OCI-LY7 (cell line): ENCODE measurements at regions not wholly inside any gene's neighbourhood (a gene's known extent, or its start where the extent isn't known, plus 50 kb on each side); places are given as distances from the start of the nearest gene placed in this dataset.

Source experiments
- BruUV-seq: library from RNA; stranded (reverse); fragments of 400-500 nt; replicated peaks from 2 replicates; lab custom pipeline; 2021; lab: Mats Ljungman, UMichigan
- CTCF ChIA-PET: fragments of 300-600 bp; sonication (Branson Sonifier 250); formaldehyde crosslinking; loops from one replicate; lab custom pipeline; 2022; ENCODE audit warnings: antibody characterized with exemption; ENCODE audit not compliant: unreplicated experiment; lab: Charles Lee
- POLR2A ChIA-PET: fragments of 300-600 bp; sonication (Branson Sonifier 250); formaldehyde crosslinking; loops from one replicate; lab custom pipeline; 2022; ENCODE audit warnings: antibody characterized with exemption; lab: Charles Lee
- DNase-seq: peaks from one replicate; pipeline ENCODE4 v3.0.0-alpha.2; 2015; ENCODE audit warnings: low spot score
- H2AFZ ChIP-seq: fragments of 200-600 bp; sonication (generic), shearing (Covaris generic); 2 replicates; pipeline ENCODE4 v1.6.1; 2014; ENCODE audit warnings: mild to moderate bottlenecking, antibody characterized with exemption, low read length, moderate library complexity
- H3K27ac ChIP-seq: fragments of 200-600 bp; sonication (generic); 2 replicates; pipeline ENCODE4 v1.5.1; 2014; ENCODE audit warnings: mixed run types, low read depth, mild to moderate bottlenecking, moderate library complexity, low read length, inconsistent platforms; ENCODE audit not compliant: poor library complexity, severe bottlenecking
- H3K36me3 ChIP-seq: fragments of 200-600 bp; sonication (generic); 2 replicates; pipeline ENCODE4 v1.6.1; 2014; ENCODE audit warnings: mild to moderate bottlenecking, antibody characterized with exemption, low read length, moderate library complexity, mixed read lengths; ENCODE audit not compliant: insufficient read depth
- H3K4me1 ChIP-seq: fragments of 200-600 bp; sonication (generic); 2 replicates; pipeline ENCODE4 v1.5.1; 2014; ENCODE audit warnings: mild to moderate bottlenecking, low read length; ENCODE audit not compliant: insufficient read depth, poor library complexity, severe bottlenecking
- H3K4me2 ChIP-seq: fragments of 200-600 bp; sonication (generic); 2 replicates; pipeline ENCODE4 v1.6.1; 2014; ENCODE audit warnings: mild to moderate bottlenecking, low read length
- H3K4me3 ChIP-seq: fragments of 200-600 bp; sonication (generic); 2 replicates; pipeline ENCODE4 v1.5.1; 2014; ENCODE audit warnings: mild to moderate bottlenecking, low read depth, low read length; ENCODE audit not compliant: poor library complexity, severe bottlenecking
- H3K79me2 ChIP-seq: fragments of 200-600 bp; sonication (generic); 2 replicates; pipeline ENCODE4 v1.6.1; 2016; ENCODE audit warnings: low read depth, mild to moderate bottlenecking, low read length, moderate library complexity, mixed read lengths; ENCODE audit not compliant: insufficient read depth
- H3K9me2 ChIP-seq: fragments of 200-600 bp; sonication (generic); 2 replicates; pipeline ENCODE4 v1.6.1; 2016; ENCODE audit warnings: mild to moderate bottlenecking, low read length, mixed read lengths; ENCODE audit not compliant: insufficient read depth
- H3K9me3 ChIP-seq: fragments of 200-600 bp; sonication (generic); 2 replicates; pipeline ENCODE4 v1.6.1; 2014; ENCODE audit warnings: mild to moderate bottlenecking, mixed run types, low read length, mixed read lengths
- H4K20me1 ChIP-seq: fragments of 200-600 bp; sonication (generic); 2 replicates; pipeline ENCODE4 v1.6.1; 2014; ENCODE audit warnings: mild to moderate bottlenecking, antibody characterized with exemption, low read length, moderate library complexity, mixed read lengths; ENCODE audit not compliant: insufficient read depth
- EZH2phosphoT487 ChIP-seq: fragments of 200-600 bp; sonication (generic); IDR thresholded peaks from 2 replicates; pipeline ENCODE4 v1.6.1; 2018; ENCODE audit warnings: low read depth, borderline replicate concordance, mild to moderate bottlenecking, mixed run types, antibody characterized with exemption, low read length, moderate library complexity, mixed read lengths
- intact Hi-C: fragments of 100-400 bp; cut with micrococcal nuclease; formaldehyde crosslinking; loops from one replicate; pipeline ENCODE4 v1.10.0; 2022; ENCODE audit not compliant: unreplicated experiment
- TF ChIP-seq, protein P1 (sequence below): fragments of 200-600 bp; sonication (generic); conservative IDR thresholded peaks from 2 replicates; pipeline ENCODE4 v1.5.1; 2014; ENCODE audit warnings: mild to moderate bottlenecking, antibody characterized with exemption, low read length, moderate library complexity, mixed read lengths

DNA sequence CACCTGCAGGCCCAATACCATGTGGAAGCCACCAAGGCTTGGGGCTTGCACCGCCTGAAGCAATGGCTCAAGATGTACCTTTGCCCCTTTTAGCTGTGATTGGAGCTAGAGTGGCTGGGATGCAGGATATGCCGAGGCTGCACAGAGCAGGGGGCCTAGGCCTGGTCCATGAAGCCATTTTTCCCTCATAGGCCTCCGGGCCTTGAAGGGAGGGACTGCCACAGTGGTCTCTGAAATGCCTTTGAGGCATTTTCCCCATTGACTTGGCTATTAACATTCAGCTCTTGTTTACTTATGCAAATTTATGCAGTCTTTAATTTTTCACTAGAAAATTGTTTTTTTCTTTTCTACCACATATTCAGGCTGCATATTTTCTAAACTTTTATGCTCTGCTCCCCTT lies 203.2 kb upstream of the HHIP start:
- Histone ChIP-seq H3K4me1 (no peaks in the 10 kb centered on the region), H2AFZ (no peak overlapping the region), H3K4me3 (no peak overlapping the region), H3K36me3 (no peaks in the 10 kb centered on the region), H4K20me1 (no peaks in the 10 kb centered on the region), H3K9me3 (no peaks in the 10 kb centered on the region), H3K4me2 (no peak overlapping the region), H3K27ac (no peak overlapping the region), H3K79me2 (no peaks in the 10 kb centered on the region), H3K9me2 (no peaks in the 10 kb centered on the region)
- TF ChIP-seq, protein P1, sequence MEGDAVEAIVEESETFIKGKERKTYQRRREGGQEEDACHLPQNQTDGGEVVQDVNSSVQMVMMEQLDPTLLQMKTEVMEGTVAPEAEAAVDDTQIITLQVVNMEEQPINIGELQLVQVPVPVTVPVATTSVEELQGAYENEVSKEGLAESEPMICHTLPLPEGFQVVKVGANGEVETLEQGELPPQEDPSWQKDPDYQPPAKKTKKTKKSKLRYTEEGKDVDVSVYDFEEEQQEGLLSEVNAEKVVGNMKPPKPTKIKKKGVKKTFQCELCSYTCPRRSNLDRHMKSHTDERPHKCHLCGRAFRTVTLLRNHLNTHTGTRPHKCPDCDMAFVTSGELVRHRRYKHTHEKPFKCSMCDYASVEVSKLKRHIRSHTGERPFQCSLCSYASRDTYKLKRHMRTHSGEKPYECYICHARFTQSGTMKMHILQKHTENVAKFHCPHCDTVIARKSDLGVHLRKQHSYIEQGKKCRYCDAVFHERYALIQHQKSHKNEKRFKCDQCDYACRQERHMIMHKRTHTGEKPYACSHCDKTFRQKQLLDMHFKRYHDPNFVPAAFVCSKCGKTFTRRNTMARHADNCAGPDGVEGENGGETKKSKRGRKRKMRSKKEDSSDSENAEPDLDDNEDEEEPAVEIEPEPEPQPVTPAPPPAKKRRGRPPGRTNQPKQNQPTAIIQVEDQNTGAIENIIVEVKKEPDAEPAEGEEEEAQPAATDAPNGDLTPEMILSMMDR = no peak
- no peak for TF ChIP-seq EZH2phosphoT487
- no TSS peak for BruUV-seq
- POLR2A ChIA-PET = interaction anchor here (0.6 kb wide), 1 partner anchor 28 kb away, joined by 3 read pairs; no protein-coding TSS in a partner anchor
- CTCF ChIA-PET = no interaction called here
- intact Hi-C loops = no loop called here
- no peak for DNase-seq

DNA sequence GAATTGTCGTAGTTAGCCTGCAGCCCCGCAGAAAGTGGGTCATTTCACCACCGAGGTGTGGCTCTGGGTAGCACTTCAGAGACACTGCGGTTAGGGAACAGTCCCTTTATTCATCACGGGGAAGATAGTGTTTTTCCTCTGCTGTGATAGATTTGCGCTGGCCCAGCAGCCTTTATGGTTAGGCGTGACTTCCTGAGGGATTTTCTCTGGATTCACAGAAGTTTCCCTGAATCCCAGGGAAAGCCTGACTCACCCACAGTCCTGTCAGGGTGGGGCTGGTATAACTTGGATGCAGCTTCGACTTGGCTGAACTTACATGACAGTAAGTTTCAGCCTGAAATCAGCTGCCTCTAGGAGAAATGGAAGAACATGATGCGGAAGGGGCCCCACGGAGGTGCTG lies 196.3 kb upstream of the HHIP start:
- Histone ChIP-seq H3K36me3 (no peaks in the 10 kb centered on the region), H3K4me2 (no peak overlapping the region), H3K27ac (no peak overlapping the region), H2AFZ (no peak overlapping the region), H3K4me1 (no peaks in the 10 kb centered on the region), H3K9me2 (no peaks in the 10 kb centered on the region), H4K20me1 (no peaks in the 10 kb centered on the region), H3K9me3 (no peaks in the 10 kb centered on the region), H3K4me3 (no peak overlapping the region), H3K79me2 (no peaks in the 10 kb centered on the region)
- no peak for TF ChIP-seq EZH2phosphoT487
- TF ChIP-seq, protein P1 = no peak
- no TSS peak for BruUV-seq
- ChIA-PET CTCF (no interaction called here), POLR2A (interaction anchor here (0.5 to 0.6 kb wide), 2 partner anchors 470 to 925 kb away, joined by 4 read pairs; no protein-coding TSS in a partner anchor)
- DNase-seq = no peak
- intact Hi-C loops = no loop called here

DNA sequence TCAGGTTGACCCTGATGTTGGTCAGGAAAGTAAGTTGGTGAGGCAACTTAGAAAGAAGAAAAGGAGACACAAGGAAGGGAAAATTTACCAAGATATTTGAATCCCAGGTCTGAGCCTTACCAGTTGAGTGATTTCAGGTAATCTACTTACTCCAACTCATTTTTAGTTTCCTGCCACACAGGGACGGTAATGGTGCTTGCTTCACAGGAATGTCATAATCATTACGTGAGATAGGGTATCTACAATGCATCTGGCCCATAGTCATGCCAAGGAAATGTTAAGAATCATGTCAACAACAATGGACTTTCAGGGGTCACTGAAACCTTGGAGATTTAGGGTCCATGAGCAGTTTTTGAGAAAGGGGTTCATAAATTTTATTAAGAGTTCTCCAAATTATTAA lies 195.4 kb upstream of the HHIP start:
- BruUV-seq = no TSS peak
- no peak overlapping the region for H3K4me3 ChIP-seq
- ChIA-PET POLR2A (no interaction called here), CTCF (no interaction called here)
- no peaks in the 10 kb centered on the region for H3K9me2 ChIP-seq
- H3K4me1 ChIP-seq = no peaks in the 10 kb centered on the region
- intact Hi-C loops = no loop called here
- H2AFZ ChIP-seq = no peak overlapping the region
- H4K20me1 ChIP-seq = no peaks in the 10 kb centered on the region
- no peaks in the 10 kb centered on the region for H3K79me2 ChIP-seq
- H3K9me3 ChIP-seq = no peaks in the 10 kb centered on the region
- TF ChIP-seq, protein P1 = no peak
- no peak for TF ChIP-seq EZH2phosphoT487
- DNase-seq = no peak
- no peak overlapping the region for H3K4me2 ChIP-seq
- H3K27ac ChIP-seq = no peak overlapping the region
- no peaks in the 10 kb centered on the region for H3K36me3 ChIP-seq
